H9 (cell line): ENCODE measurements at regions not wholly inside any gene's neighbourhood (a gene's known extent, or its start where the extent isn't known, plus 50 kb on each side); places are given as distances from the start of the nearest gene placed in this dataset.

Experiments used
- DNase-seq: peaks from one replicate; pipeline ENCODE4 v3.0.0-alpha.2; 2017
- H2AFZ ChIP-seq: one replicate; pipeline ENCODE4 v1.6.1; 2013; ENCODE audit warnings: mild to moderate bottlenecking, low read length, control low read depth, moderate library complexity
- H2AK5ac ChIP-seq: 2 replicates; pipeline ENCODE4 v1.6.1; 2013; ENCODE audit warnings: low read length, control low read depth, mixed read lengths; ENCODE audit not compliant: insufficient read length
- H2BK120ac ChIP-seq: one replicate; pipeline ENCODE4 v1.6.1; 2013; ENCODE audit warnings: low read depth, mild to moderate bottlenecking, low read length, control low read depth, inconsistent platforms; ENCODE audit not compliant: poor library complexity, severe bottlenecking
- H2BK12ac ChIP-seq: 2 replicates; pipeline ENCODE4 v1.6.1; 2013; ENCODE audit warnings: low read length, control low read depth, mixed read lengths, low read depth; ENCODE audit not compliant: insufficient read length
- H2BK15ac ChIP-seq: 2 replicates; pipeline ENCODE4 v1.6.1; 2013; ENCODE audit warnings: low read depth, low read length, control low read depth
- H2BK20ac ChIP-seq: one replicate; pipeline ENCODE4 v1.6.1; 2013; ENCODE audit warnings: low read depth, mild to moderate bottlenecking, low read length, control low read depth, inconsistent platforms; ENCODE audit not compliant: poor library complexity, severe bottlenecking
- H2BK5ac ChIP-seq: 2 replicates; pipeline ENCODE4 v1.6.1; 2013; ENCODE audit warnings: low read length, control low read depth, mixed read lengths; ENCODE audit not compliant: insufficient read length
- H3K14ac ChIP-seq: 2 replicates; pipeline ENCODE4 v1.6.1; 2013; ENCODE audit warnings: low read length, control low read depth; ENCODE audit not compliant: insufficient read depth
- H3K18ac ChIP-seq: 2 replicates; pipeline ENCODE4 v1.6.1; 2013; ENCODE audit warnings: low read depth, mild to moderate bottlenecking, mixed read lengths, low read length, control low read depth; ENCODE audit not compliant: insufficient read length
- H3K23ac ChIP-seq: 2 replicates; pipeline ENCODE4 v1.6.1; 2013; ENCODE audit warnings: low read length, control low read depth, mixed read lengths, low read depth; ENCODE audit not compliant: insufficient read length
- H3K23me2 ChIP-seq: 2 replicates; pipeline ENCODE4 v1.6.1; 2013; ENCODE audit warnings: low read depth, mild to moderate bottlenecking, mixed read lengths, low read length, control low read depth; ENCODE audit not compliant: insufficient read length, poor library complexity, severe bottlenecking
- H3K27ac ChIP-seq: 2 replicates; pipeline ENCODE4 v1.5.1; 2013; ENCODE audit warnings: low read length, control low read depth, mixed read lengths, low read depth; ENCODE audit not compliant: insufficient read length
- H3K27me3 ChIP-seq: 2 replicates; pipeline ENCODE4 v1.6.1; 2013; ENCODE audit warnings: low read length, control low read depth, inconsistent platforms; ENCODE audit not compliant: insufficient read depth
- H3K4ac ChIP-seq: 2 replicates; pipeline ENCODE4 v1.6.1; 2013; ENCODE audit warnings: low read depth, mild to moderate bottlenecking, control low read depth, inconsistent platforms, low read length, moderate library complexity
- H3K4me1 ChIP-seq: 2 replicates; pipeline ENCODE4 v1.6.1; 2013; ENCODE audit warnings: low read length, control low read depth, inconsistent platforms; ENCODE audit not compliant: insufficient read depth
- H3K4me2 ChIP-seq: 2 replicates; pipeline ENCODE4 v1.6.1; 2013; ENCODE audit warnings: low read length, control low read depth, mixed read lengths; ENCODE audit not compliant: insufficient read length, insufficient read depth
- H3K56ac ChIP-seq: 2 replicates; pipeline ENCODE4 v1.6.1; 2013; ENCODE audit warnings: low read depth, mild to moderate bottlenecking, mixed read lengths, low read length, control low read depth; ENCODE audit not compliant: insufficient read length
- H3K79me1 ChIP-seq: 2 replicates; pipeline ENCODE4 v1.6.1; 2013; ENCODE audit warnings: low read depth, mild to moderate bottlenecking, moderate library complexity, low read length, control low read depth, inconsistent platforms; ENCODE audit not compliant: insufficient read depth, poor library complexity, severe bottlenecking
- H3K79me2 ChIP-seq: 2 replicates; pipeline ENCODE4 v1.6.1; 2013; ENCODE audit warnings: low read length, control low read depth, inconsistent platforms; ENCODE audit not compliant: insufficient read depth
- H3K9ac ChIP-seq: 2 replicates; pipeline ENCODE4 v1.6.1; 2013; ENCODE audit warnings: low read length, control low read depth, mixed read lengths; ENCODE audit not compliant: insufficient read length; ENCODE audit errors: extremely low read depth
- H3K9me3 ChIP-seq: one replicate; pipeline ENCODE4 v1.6.1; 2013; ENCODE audit warnings: low read depth, low read length, inconsistent platforms; ENCODE audit not compliant: control insufficient read depth
- H3T11ph ChIP-seq: one replicate; pipeline ENCODE4 v1.6.1; 2013; ENCODE audit warnings: mild to moderate bottlenecking, low read length, control low read depth, inconsistent platforms
- H4K20me1 ChIP-seq: one replicate; pipeline ENCODE4 v1.6.1; 2013; ENCODE audit not compliant: control insufficient read depth, insufficient read length, insufficient read depth
- H4K5ac ChIP-seq: 2 replicates; pipeline ENCODE4 v1.6.1; 2013; ENCODE audit warnings: low read depth, mild to moderate bottlenecking, mixed read lengths, low read length, control low read depth; ENCODE audit not compliant: insufficient read length
- H4K8ac ChIP-seq: replicated peaks from 2 replicates; pipeline ENCODE4 v1.6.1; 2013; ENCODE audit warnings: low read length, control low read depth, mixed read lengths, low read depth; ENCODE audit not compliant: insufficient read length
- H4K91ac ChIP-seq: 2 replicates; pipeline ENCODE4 v1.6.1; 2013; ENCODE audit warnings: low read depth, mild to moderate bottlenecking, moderate library complexity, mixed read lengths, low read length, control low read depth; ENCODE audit not compliant: insufficient read length
- H3K27ac Mint-ChIP-seq, 3 experiments: 2 replicates in 2 of 3; 3 replicates in 1 of 3; pipeline ENCODE4 v1.8.0; 2020 to 2021; ENCODE audit warnings: mixed read lengths in 3 of 3, mild to moderate bottlenecking in 1 of 3, moderate library complexity in 1 of 3
- H3K27me3 Mint-ChIP-seq: 2 replicates; pipeline ENCODE4 v1.8.0; 2021; ENCODE audit warnings: low read depth, mild to moderate bottlenecking, moderate library complexity, mixed read lengths
- H3K36me3 Mint-ChIP-seq, 3 experiments: 2 replicates in 2 of 3; 3 replicates in 1 of 3; pipeline ENCODE4 v1.8.0; 2020 to 2021; ENCODE audit warnings: low read depth in 3 of 3, mixed read lengths in 3 of 3; ENCODE audit not compliant: insufficient read depth in 1 of 3
- H3K4me1 Mint-ChIP-seq, 2 experiments: 2 replicates each; pipeline ENCODE4 v1.8.0; 2020; ENCODE audit warnings: mixed read lengths in 2 of 2
- H3K4me3 Mint-ChIP-seq, 2 experiments: 2 replicates in 1 of 2; 3 replicates in 1 of 2; pipeline ENCODE4 v1.8.0; 2020 to 2021; ENCODE audit warnings: mild to moderate bottlenecking in 2 of 2, mixed read lengths in 2 of 2, moderate library complexity in 1 of 2
- H3K9me3 Mint-ChIP-seq, 2 experiments: 2 replicates in 1 of 2; 3 replicates in 1 of 2; pipeline ENCODE4 v1.8.0; 2020; ENCODE audit warnings: mild to moderate bottlenecking in 2 of 2, mixed read lengths in 2 of 2, moderate library complexity in 1 of 2
- CTCF ChIP-seq: fragments of 200-600 bp; sonication (generic); conservative IDR thresholded peaks from 3 replicates; pipeline ENCODE4 v1.8.0; 2021; ENCODE audit warnings: antibody characterized with exemption, mild to moderate bottlenecking
- WGBS: extraction: QIAGEN DNeasy Blood & Tissue Kit; methylation state at CpG from one replicate; pipeline ENCODE4 v1.1.7; 2013; ENCODE audit warnings: missing lambda C conversion rate, low lambda C conversion rate, mixed read lengths; ENCODE audit not compliant: insufficient read length; ENCODE audit errors: extremely low coverage; 5-methylcytosine and 5-hydroxymethylcytosine counted together

- no peak for TF ChIP-seq CTCF
- Histone ChIP-seq H3K79me1 (no peaks in the 10 kb centered on the region), H3K4me2 (no peak overlapping the region), H4K20me1 (no peaks in the 10 kb centered on the region), H4K91ac (no peak overlapping the region), H2AK5ac (no peak overlapping the region), H3K14ac (no peak overlapping the region), H2BK12ac (no peak overlapping the region), H3K23ac (no peak overlapping the region), H2BK120ac (no peak overlapping the region), H3K9me3 (no peaks in the 10 kb centered on the region), H3K27me3 (no peaks in the 10 kb centered on the region), H4K5ac (no peak overlapping the region), H3K79me2 (no peaks in the 10 kb centered on the region), H3K4me1 (peaks cover 9% of the 10 kb centered on the region; the same call in 1 of the 2 replicates), H3K4ac (no peak overlapping the region), H3K23me2 (no peaks in the 10 kb centered on the region), H2BK15ac (no peak overlapping the region), H2BK5ac (no peak overlapping the region), H3T11ph (no peak overlapping the region), H2BK20ac (no peak overlapping the region), H3K9ac (no peak overlapping the region), H4K8ac (no peak overlapping the region), H3K27ac (no peak overlapping the region), H2AFZ (no peak overlapping the region), H3K56ac (no peak overlapping the region), H3K18ac (no peak overlapping the region)
- DNase-seq = no peak
- Mint-ChIP-seq H3K4me3 (no peak overlapping the region), H3K9me3 (peaks cover 0 to 3% of the 10 kb centered on the region in 2 experiments; a peak in 1 of 5 replicates), H3K27ac (peak overlapping the region in 1 of 3 experiments; percentile 2; a peak in 2 of 7 replicates), H3K36me3 (peaks cover 0 to 6% (median 4%) of the 10 kb centered on the region in 3 experiments; a peak in 3 of 7 replicates), H3K27me3 (no peaks in the 10 kb centered on the region), H3K4me1 (peaks cover 46 to 50% of the 10 kb centered on the region in 2 experiments)
- WGBS = no CpG with 5 or more reads among the region's 7 CpGs
Observed at GRCh38 chr4:188432328-188432727, 293.1 kb downstream of the TRIML1 start.
